IPS-15b (cell line): ENCODE measurements at regions not wholly inside any gene's neighbourhood (a gene's known extent, or its start where the extent isn't known, plus 50 kb on each side); places are given as distances from the start of the nearest gene placed in this dataset.
"Not testable (repeated sequence)": the region's sequence is repeated elsewhere in the genome, so short reads cannot be mapped to it uniquely, and the experiment has no call there.

ENCODE experiments used
- H3K27me3 ChIP-seq: one replicate; pipeline ENCODE4 v1.6.1; 2013; ENCODE audit warnings: low read length; ENCODE audit not compliant: control insufficient read depth, insufficient read depth
- H3K36me3 ChIP-seq: one replicate; pipeline ENCODE4 v1.6.1; 2013; ENCODE audit warnings: low read length; ENCODE audit not compliant: control insufficient read depth, insufficient read depth
- H3K4me1 ChIP-seq: one replicate; pipeline ENCODE4 v1.6.1; 2013; ENCODE audit warnings: mild to moderate bottlenecking, low read length; ENCODE audit not compliant: control insufficient read depth, insufficient read depth
- H3K4me3 ChIP-seq: one replicate; pipeline ENCODE4 v1.5.1; 2013; ENCODE audit warnings: low read depth, low read length
- H3K9ac ChIP-seq: one replicate; pipeline ENCODE4 v1.6.1; 2013; ENCODE audit warnings: low read depth, mild to moderate bottlenecking, low read length
- H3K9me3 ChIP-seq: one replicate; pipeline ENCODE4 v1.6.1; 2013; ENCODE audit warnings: mild to moderate bottlenecking, low read length; ENCODE audit not compliant: control insufficient read depth, insufficient read depth

DNA sequence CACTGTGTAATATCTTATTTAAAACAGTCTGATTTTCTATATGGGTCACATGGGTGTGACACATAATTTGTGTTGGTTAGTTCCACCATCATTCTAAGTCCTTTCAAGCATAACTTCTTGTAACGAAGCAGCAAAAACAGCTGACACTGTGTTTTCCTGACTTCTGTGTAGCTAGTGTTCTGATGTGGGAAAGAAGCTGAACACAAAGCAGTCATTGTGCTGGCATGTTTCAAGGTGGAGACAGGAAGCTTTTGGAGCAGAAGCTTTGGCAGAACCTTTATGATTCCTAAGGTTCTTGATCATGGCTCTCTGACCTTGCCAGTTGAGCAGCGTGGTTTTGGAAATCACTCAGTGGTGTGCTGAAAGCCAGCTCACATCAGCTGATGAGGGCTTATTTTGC lies 351.7 kb upstream of the MDGA2 start:
- Histone ChIP-seq H3K9ac (no peak overlapping the region), H3K4me3 (no peak overlapping the region), H3K36me3 (no peaks in the 10 kb centered on the region), H3K9me3 (no peaks in the 10 kb centered on the region), H3K27me3 (no peaks in the 10 kb centered on the region), H3K4me1 (no peaks in the 10 kb centered on the region)

DNA sequence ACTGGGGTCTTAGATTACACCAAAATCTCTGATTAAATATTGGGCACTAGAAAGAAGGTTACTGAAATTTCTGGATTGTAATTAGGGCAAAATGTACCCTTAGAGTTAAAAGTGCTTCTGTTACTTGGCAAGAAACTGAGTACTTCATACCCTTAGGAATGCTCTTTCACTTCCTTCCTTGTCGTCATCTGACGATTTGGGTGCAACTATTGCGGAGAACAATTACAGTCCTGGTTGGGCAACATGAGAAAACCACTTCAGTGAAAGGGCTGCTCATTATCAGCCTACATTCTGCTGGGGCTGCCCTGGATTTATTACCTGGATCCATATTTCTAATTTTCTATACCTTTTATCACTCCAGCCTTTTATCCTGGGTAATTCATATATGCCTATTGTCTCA lies 348.5 kb upstream of the MDGA2 start:
- Histone ChIP-seq H3K27me3 (no peaks in the 10 kb centered on the region), H3K9ac (no peak overlapping the region), H3K4me3 (no peak overlapping the region), H3K9me3 (no peaks in the 10 kb centered on the region), H3K4me1 (no peaks in the 10 kb centered on the region), H3K36me3 (no peaks in the 10 kb centered on the region)

DNA sequence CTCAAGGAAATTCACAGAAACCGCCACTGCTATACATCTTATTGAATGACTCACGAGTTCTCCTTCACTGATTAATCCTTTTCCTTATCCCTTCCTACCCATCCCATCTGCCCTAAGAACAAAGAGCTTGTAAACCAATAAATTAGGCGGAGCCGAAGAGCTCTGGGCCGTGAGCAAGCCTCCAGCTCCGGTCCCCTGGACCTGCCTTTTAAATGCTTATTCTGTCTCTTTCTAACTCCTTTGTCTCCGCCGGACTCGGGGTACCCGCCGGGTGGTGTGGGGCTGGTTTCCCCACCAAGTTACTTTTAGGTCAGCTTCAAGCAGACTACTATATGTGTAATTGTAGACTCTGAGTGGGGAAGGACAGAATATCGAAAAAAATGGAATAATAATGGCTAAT lies 336.1 kb upstream of the MDGA2 start:
- not testable (repeated sequence) for H3K9ac ChIP-seq, H3K4me1 ChIP-seq, H3K4me3 ChIP-seq, H3K9me3 ChIP-seq, H3K27me3 ChIP-seq, H3K36me3 ChIP-seq

DNA sequence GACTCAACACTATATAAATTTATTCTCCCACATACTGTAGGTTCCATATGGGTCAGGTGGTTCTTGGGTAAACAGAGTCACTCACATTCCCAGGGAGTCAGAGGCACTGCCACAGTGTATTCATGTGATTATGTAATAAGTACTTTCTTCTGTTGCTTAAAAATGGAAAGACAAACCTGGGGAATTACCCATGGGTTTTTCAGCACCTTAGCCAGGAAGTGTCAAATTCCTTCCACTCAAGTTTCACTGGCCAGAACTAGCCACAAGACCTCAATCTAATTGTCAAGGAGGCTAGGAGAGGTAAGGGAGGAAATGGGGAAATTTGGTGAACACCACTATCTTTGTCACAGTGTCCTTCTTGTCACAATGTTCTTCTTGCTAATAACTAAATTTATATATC lies 333.2 kb upstream of the MDGA2 start:
- no peaks in the 10 kb centered on the region for H3K27me3 ChIP-seq

DNA sequence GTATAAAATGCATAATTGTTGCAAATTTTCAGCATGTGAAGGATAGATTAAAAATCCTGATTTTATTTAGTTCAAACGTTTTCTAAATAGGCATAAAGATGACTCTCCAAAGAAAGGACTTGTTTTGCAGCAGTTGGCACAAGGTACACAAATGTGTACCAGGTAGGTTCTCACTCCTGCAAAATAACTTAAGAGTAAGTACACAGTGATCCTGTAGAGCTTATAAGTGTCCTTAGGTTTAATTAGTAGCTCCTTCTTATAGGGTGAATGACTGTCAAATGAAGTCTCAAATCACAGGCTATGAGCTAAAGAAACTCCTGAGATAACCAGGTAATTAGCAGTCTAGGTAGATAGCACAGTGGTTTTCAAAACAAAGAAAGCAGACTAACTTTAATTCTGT lies 330.6 kb upstream of the MDGA2 start:
- H3K4me3 ChIP-seq = no peak overlapping the region

More for the DNA sequence above, 333.2 kb upstream of the MDGA2 start:
- Histone ChIP-seq H3K4me1 (no peaks in the 10 kb centered on the region), H3K9me3 (no peaks in the 10 kb centered on the region), H3K4me3 (no peak overlapping the region), H3K9ac (no peak overlapping the region), H3K36me3 (no peaks in the 10 kb centered on the region)

DNA sequence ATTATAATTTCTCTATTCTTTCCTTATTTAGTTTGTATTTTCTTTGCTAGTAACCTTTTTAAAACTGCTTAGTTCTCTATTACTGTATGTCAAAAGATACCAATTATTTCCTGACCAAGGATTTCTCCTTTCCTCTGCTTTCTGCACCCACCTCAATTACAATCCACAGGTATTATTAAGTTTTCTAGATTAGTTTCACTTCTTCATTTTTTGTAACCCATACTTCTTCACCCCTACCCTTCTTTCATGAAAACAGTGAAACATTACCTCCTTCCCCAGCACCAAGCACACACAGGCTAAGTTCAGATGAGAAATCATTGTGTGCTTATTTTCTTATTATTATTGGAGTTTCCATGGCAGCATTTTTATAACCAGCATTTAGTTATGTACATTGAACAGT lies 318.5 kb upstream of the MDGA2 start:
- no peak overlapping the region for H3K4me3 ChIP-seq
- H3K9ac ChIP-seq = no peak overlapping the region
- H3K36me3 ChIP-seq = no peaks in the 10 kb centered on the region
- H3K27me3 ChIP-seq = no peaks in the 10 kb centered on the region
- H3K9me3 ChIP-seq = no peaks in the 10 kb centered on the region
- no peaks in the 10 kb centered on the region for H3K4me1 ChIP-seq

More for the DNA sequence above, 330.6 kb upstream of the MDGA2 start:
- Histone ChIP-seq H3K27me3 (no peaks in the 10 kb centered on the region), H3K9me3 (no peaks in the 10 kb centered on the region), H3K4me1 (no peaks in the 10 kb centered on the region), H3K36me3 (no peaks in the 10 kb centered on the region), H3K9ac (no peak overlapping the region)

DNA sequence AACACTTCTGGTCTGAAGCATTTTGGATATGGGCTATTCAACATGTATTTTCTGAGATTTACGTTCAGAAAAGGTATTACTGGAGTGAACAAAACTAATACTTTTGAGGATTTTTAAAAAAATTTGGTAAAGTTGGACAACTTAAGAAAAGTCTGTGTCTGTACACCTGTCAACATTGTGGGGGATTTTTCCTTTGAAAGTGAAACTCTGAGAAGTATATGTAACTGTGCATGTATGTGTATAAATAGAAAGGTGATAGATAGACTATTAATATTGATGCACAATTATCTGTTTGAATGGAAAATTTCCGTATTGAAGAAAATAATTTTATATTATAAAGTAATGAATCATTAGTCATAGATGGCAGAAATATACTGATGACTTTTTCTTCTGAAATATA lies 312.8 kb upstream of the MDGA2 start:
- Histone ChIP-seq H3K9me3 (no peaks in the 10 kb centered on the region), H3K36me3 (no peaks in the 10 kb centered on the region), H3K27me3 (no peaks in the 10 kb centered on the region), H3K4me3 (no peak overlapping the region), H3K9ac (no peak overlapping the region), H3K4me1 (no peaks in the 10 kb centered on the region)

DNA sequence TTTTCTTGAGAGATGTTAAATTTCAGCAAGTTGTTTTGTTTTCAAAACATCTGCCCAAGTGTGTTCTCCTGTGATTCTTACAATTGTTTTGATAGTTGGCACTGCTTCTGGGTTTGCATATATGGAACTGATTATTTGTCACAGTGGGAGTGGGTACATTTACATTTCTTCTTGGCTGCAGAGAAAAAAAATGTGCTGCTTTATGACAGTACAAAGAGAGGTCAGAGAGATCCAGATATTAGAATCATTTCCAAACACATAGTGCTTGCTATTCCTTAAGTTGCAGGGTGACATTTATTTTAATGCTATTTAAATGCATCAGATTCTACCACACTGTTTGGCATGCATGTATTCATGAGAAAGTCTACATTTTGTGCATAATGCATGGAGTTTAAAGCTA lies 303.5 kb upstream of the MDGA2 start:
- Histone ChIP-seq H3K4me1 (no peaks in the 10 kb centered on the region), H3K4me3 (no peak overlapping the region), H3K9me3 (no peaks in the 10 kb centered on the region), H3K36me3 (no peaks in the 10 kb centered on the region), H3K27me3 (no peaks in the 10 kb centered on the region), H3K9ac (no peak overlapping the region)

DNA sequence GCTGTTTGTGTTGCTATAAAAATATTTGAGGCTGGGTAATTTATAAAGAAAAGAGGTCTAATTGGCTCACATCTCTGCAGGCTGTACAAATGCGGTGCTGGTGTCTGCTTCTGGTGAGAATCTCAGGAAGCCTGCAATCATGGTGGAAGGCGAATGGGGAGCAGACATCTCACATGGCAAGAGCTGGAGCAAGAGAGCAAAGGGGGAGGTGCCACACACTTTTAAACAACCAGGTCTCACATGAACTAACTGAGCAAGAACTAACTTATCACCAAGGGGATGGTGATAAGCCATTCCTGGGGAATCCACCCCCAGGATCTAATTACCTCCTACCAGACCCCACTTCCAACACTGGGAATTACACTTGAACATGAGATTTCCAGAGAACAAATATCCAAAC lies 300.7 kb upstream of the MDGA2 start:
- Histone ChIP-seq H3K27me3 (no peaks in the 10 kb centered on the region), H3K4me1 (no peaks in the 10 kb centered on the region), H3K9ac (no peak overlapping the region), H3K9me3 (no peaks in the 10 kb centered on the region), H3K36me3 (no peaks in the 10 kb centered on the region), H3K4me3 (no peak overlapping the region)

DNA sequence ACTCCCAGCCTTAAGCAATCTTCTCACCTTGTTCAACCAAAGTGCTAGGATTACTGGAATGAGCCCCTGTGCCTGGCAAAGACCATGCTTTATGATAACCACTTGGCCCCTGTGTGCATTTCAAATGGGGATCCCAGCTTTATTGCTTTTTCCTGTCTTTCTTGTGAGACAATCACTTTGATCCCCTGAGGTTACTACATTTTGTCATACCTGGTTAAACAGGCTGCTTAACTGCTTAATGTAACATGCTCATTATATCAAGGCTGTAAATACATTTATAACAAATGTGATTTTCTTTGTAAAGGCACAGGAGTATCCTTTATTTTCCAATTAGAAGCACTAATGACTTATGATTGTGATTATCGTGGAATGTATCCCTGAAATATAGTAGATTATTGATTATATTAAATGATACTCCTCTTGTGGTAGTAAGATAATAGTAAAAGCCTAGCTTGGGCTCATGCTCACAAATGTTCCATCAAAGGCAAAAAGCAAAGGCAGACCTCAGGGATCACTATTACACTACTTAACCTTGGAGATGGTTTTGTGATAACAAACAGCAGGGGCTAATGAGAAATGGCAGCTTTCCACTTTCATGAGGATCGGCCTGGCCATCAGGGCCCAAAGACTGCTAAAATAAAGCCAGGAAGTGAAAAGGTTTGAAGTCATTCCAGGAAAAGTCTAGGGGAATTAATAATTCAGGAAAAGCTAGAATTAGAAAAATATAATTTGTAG lies 290.8 kb upstream of the MDGA2 start:
- no peak overlapping the region for H3K9ac ChIP-seq
- H3K36me3 ChIP-seq = no peaks in the 10 kb centered on the region
- H3K4me1 ChIP-seq = peaks cover 10% of the 10 kb centered on the region
- H3K27me3 ChIP-seq = no peaks in the 10 kb centered on the region
- H3K9me3 ChIP-seq = no peaks in the 10 kb centered on the region
- no peak overlapping the region for H3K4me3 ChIP-seq

DNA sequence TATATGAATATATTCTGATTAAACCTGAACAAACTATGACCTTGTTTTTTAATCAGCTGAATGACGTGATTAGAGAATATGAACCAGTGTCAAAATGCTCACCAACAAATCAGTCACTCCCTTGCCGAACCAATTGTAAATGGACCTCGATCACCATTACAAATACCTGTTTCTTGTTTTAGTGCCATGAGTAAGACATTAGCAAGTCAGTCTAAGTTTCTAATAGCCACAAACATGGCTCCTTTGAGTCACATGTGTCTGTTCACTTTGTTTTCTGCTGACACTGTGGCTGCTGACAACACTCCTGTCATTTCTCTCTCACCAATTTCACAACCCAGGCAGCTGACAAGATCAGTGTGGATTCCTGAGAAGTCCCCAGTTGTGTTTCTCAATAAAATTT lies 286.2 kb upstream of the MDGA2 start:
- no peaks in the 10 kb centered on the region for H3K27me3 ChIP-seq
- no peak overlapping the region for H3K9ac ChIP-seq

DNA sequence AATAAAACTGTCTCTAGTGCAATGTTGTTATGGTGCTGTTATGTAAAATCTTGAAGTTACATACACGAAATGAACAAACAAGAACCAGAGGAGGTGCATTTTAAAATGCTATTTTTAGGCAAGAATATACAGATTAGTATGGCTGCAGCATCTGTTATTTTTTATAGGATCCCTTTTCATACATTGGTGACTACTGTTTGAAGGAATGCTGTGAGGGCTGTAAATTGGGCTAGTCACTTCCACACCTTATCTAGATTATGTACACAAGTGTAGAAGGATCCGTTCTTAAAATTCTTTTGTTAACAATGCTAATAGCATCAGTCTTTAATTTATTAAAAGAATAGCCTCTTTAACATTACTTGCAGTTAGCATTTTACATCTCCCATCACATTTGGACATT lies 284.3 kb upstream of the MDGA2 start:
- H3K4me1 ChIP-seq = peaks cover 13% of the 10 kb centered on the region
- no peaks in the 10 kb centered on the region for H3K9me3 ChIP-seq
- H3K4me3 ChIP-seq = no peak overlapping the region
- H3K9ac ChIP-seq = no peak overlapping the region
- no peaks in the 10 kb centered on the region for H3K36me3 ChIP-seq
- H3K27me3 ChIP-seq = no peaks in the 10 kb centered on the region

More for the DNA sequence above, 286.2 kb upstream of the MDGA2 start:
- Histone ChIP-seq H3K4me3 (no peak overlapping the region), H3K9me3 (no peaks in the 10 kb centered on the region), H3K4me1 (peaks cover 14% of the 10 kb centered on the region), H3K36me3 (no peaks in the 10 kb centered on the region)
